Thoracic aorta (tissue), 2 donors: ENCODE measurements at regions not wholly inside any gene's neighbourhood (a gene's known extent, or its start where the extent isn't known, plus 50 kb on each side); places are given as distances from the start of the nearest gene placed in this dataset.

Experiments
- ATAC-seq: fragments of 150-250 bp; one replicate; pipeline ENCODE4 v1.8.0; 2017; ENCODE audit warnings: low read depth; ENCODE audit not compliant: insufficient number of reproducible peaks, low FRiP score
- DNase-seq: peaks from one replicate; pipeline ENCODE4 v3.0.0-alpha.2; 2020; ENCODE audit warnings: low spot score
- H3K27ac ChIP-seq, 2 donors: fragments of 200-600 bp; sonication (generic); 1 replicate in 1 of 2; 2 replicates in 1 of 2; pipeline ENCODE4 v1.5.1; 2016; ENCODE audit warnings: mild to moderate bottlenecking in 2 of 2, moderate library complexity in 2 of 2
- H3K27me3 ChIP-seq: fragments of 200-600 bp; sonication (generic); replicated peaks from 2 replicates; pipeline ENCODE4 v1.6.0; 2016; ENCODE audit warnings: mild to moderate bottlenecking; ENCODE audit not compliant: insufficient read depth
- H3K36me3 ChIP-seq: fragments of 200-600 bp; sonication (generic); one replicate; pipeline ENCODE4 v1.5.1; 2016
- H3K4me1 ChIP-seq, 2 donors: fragments of 200-600 bp; sonication (generic); 1 replicate in 1 of 2; 2 replicates in 1 of 2; pipeline versions ENCODE4 v1.5.1 to v1.6.0; 2016; ENCODE audit warnings: low read depth in 2 of 2, mild to moderate bottlenecking in 1 of 2; ENCODE audit not compliant: control insufficient read depth in 1 of 2
- H3K4me3 ChIP-seq: fragments of 200-600 bp; sonication (generic); 2 replicates; pipeline ENCODE4 v1.5.1; 2016; ENCODE audit warnings: mild to moderate bottlenecking
- H3K9me3 ChIP-seq: fragments of 200-600 bp; sonication (generic); 2 replicates; pipeline ENCODE4 v1.5.1; 2016
- TF ChIP-seq, protein P1 (sequence below): fragments of 200-600 bp; sonication (generic); IDR thresholded peaks from one replicate; pipeline ENCODE4 v1.5.1; 2019; ENCODE audit warnings: antibody characterized with exemption

DNA sequence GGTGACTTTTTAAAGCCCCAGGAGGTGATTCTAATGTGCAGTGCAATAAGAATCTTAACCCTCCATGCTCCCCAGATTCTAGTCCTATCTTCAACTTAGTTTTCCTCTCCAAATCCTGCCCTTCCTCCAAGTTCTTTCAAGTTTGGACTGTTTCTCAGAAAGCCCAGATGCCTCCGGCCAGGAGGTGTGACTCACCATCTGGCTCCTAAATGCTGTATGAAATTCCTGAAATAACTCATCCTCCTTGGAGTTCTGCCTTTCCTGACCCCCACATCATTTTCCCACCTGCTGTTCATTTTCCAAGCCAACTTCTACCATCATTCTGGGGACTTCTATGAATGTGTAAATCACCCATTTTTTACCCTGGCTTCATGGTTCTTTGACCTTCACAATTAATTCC, 118.2 kb upstream of the NOL4 start:
- TF ChIP-seq, protein P1, sequence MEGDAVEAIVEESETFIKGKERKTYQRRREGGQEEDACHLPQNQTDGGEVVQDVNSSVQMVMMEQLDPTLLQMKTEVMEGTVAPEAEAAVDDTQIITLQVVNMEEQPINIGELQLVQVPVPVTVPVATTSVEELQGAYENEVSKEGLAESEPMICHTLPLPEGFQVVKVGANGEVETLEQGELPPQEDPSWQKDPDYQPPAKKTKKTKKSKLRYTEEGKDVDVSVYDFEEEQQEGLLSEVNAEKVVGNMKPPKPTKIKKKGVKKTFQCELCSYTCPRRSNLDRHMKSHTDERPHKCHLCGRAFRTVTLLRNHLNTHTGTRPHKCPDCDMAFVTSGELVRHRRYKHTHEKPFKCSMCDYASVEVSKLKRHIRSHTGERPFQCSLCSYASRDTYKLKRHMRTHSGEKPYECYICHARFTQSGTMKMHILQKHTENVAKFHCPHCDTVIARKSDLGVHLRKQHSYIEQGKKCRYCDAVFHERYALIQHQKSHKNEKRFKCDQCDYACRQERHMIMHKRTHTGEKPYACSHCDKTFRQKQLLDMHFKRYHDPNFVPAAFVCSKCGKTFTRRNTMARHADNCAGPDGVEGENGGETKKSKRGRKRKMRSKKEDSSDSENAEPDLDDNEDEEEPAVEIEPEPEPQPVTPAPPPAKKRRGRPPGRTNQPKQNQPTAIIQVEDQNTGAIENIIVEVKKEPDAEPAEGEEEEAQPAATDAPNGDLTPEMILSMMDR: no peak
- Histone ChIP-seq H3K9me3 (no peaks in the 10 kb centered on the region), H3K27me3 (no peaks in the 10 kb centered on the region), H3K4me3 (no peak overlapping the region), H3K27ac (no peak overlapping the region), H3K4me1 (no peaks in the 10 kb centered on the region), H3K36me3 (no peaks in the 10 kb centered on the region)
- DNase-seq: no peak
- ATAC-seq: no peak

DNA sequence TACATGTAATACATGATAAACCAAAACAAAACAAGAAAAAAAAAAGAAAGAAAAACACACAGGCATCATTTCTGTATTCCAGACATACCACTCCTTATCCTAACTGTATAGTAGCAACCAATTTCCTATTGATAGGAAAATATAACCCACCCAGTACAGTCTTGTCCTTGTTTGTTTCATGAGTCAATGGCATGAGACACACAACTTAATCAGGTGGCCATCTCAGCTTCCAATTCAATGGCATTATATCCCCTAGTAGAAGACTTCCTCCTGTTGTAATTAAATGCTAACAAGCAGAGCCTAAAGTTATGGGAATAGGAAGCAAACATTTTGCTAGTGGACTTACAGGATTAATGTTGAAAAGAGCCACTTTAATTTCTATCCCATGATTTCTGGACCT, 121.0 kb upstream of the NOL4 start:
- ATAC-seq: no peak
- no peak overlapping the region for H3K4me3 ChIP-seq
- TF ChIP-seq, protein P1: no peak
- no peak for DNase-seq
- H3K36me3 ChIP-seq: no peaks in the 10 kb centered on the region
- no peak overlapping the region for H3K27ac ChIP-seq
- no peaks in the 10 kb centered on the region for H3K9me3 ChIP-seq
- no peaks in the 10 kb centered on the region for H3K27me3 ChIP-seq
- no peaks in the 10 kb centered on the region for H3K4me1 ChIP-seq

DNA sequence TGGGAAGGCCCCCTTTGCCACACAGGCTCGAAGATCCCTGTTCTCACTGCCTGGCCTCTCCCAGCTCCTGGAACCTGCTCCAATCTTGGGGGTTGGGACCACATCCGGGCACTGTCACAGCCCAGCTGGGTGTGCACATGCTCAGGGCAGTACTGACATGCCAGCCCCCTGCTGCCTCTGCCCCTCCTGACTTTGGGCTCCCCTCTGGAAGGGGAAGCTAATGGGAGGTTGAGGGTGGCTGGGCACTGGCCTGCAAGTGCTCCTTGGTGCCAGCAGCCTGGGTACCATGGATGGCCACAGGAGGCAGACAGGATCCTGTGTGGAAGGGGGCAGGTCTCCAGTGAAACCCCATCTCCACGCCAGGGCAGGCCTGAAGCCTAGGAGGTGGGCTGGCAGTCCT, 126.1 kb upstream of the NOL4 start:
- Histone ChIP-seq H3K4me1 (peaks cover 0 to 11% of the 10 kb centered on the region in 2 donors), H3K4me3 (no peak overlapping the region), H3K27me3 (no peaks in the 10 kb centered on the region), H3K36me3 (no peaks in the 10 kb centered on the region), H3K27ac (no peak overlapping the region), H3K9me3 (no peaks in the 10 kb centered on the region)
- ATAC-seq: no peak
- no peak for DNase-seq
- TF ChIP-seq, protein P1: no peak

DNA sequence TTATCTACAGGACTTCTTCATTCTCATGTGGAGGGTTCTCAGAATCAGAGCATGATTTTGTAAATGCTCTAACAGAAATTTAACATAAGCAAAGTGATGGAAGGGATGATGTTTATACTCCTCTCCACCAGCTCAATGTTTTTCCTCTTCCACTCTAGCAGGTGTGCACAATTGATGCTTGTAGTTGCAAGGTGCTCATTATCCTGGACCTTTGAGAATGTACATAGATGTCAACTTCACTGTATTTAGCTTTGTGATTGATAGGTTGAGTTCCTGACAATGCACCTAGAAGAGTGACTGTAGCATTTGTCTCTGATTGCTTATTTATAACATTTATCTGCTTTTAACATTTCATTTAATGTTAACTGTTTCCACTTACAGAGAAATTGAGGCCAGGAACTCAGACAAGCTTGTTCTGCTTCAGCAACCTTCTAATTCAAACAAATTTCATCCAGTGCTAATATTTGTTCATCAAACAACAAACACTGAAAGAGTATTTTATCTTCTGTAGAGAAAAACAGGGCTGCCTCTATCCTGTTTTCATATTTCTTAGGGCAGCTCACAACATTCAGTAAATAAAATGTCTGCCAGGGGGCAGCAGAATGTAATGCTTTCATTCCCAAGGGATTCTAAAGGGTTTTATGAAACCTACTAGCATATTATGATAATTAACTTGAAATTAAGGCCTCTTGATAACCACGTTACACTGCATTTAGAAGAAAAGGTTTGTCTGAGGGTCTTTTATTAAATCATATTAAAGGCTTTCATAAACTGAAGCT, 127.9 kb upstream of the NOL4 start:
- DNase-seq (no peak), ATAC-seq (no peak)
- TF ChIP-seq, protein P1: no peak
- no peak overlapping the region for H3K4me3 ChIP-seq
- H3K27me3 ChIP-seq: no peaks in the 10 kb centered on the region
- no peaks in the 10 kb centered on the region for H3K36me3 ChIP-seq
- H3K9me3 ChIP-seq: no peaks in the 10 kb centered on the region
- H3K27ac ChIP-seq: no peak overlapping the region
- peaks cover 0 to 11% of the 10 kb centered on the region in 2 donors for H3K4me1 ChIP-seq

DNA sequence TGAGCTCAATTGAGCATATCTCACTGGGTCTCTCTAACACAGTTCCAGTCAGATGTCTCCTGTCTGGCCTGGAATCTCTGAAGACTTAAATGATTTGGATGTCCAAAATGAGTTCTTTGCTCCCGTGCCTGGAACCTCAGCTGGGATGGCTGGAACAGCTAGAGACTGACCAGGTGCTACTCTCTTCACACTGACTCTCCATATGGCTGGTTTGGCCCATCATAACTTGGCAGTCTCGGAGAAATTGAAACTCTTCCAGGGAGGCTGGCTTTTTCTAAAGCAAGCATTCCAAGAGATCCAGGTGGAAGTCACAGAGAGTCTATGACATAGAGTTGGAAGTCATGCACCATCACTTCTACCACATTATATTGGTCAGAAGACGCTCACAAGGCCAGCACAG, 129.6 kb upstream of the NOL4 start:
- Histone ChIP-seq H3K27ac (no peak overlapping the region), H3K4me3 (no peak overlapping the region), H3K4me1 (peaks cover 0 to 11% of the 10 kb centered on the region in 2 donors), H3K36me3 (no peaks in the 10 kb centered on the region), H3K9me3 (no peaks in the 10 kb centered on the region), H3K27me3 (no peaks in the 10 kb centered on the region)
- DNase-seq (no peak), ATAC-seq (no peak)
- TF ChIP-seq, protein P1: no peak
